Suprapubic skin (tissue), 4 donors: ENCODE measurements at regions not wholly inside any gene's neighbourhood (a gene's known extent, or its start where the extent isn't known, plus 50 kb on each side); places are given as distances from the start of the nearest gene placed in this dataset.

Source experiments
- CTCF ChIP-seq, 2 donors: fragments of 200-600 bp in 1 of 2; fragments of 450-650 bp in 1 of 2; sonication (generic) in 1 of 2; IDR thresholded peaks; one replicate each; pipeline ENCODE4 v1.5.1; 2016 to 2019; ENCODE audit warnings: antibody characterized with exemption in 2 of 2, mild to moderate bottlenecking in 1 of 2, moderate library complexity in 1 of 2
- EP300 ChIP-seq: sonication (generic); formaldehyde crosslinking; IDR thresholded peaks from one replicate; pipeline ENCODE4 v1.6.1; 2017; ENCODE audit warnings: antibody characterized with exemption
- POLR2A ChIP-seq, 2 donors: fragments of 450-650 bp; IDR thresholded peaks; one replicate each; pipeline ENCODE4 v1.6.1; 2017; ENCODE audit warnings: antibody characterized with exemption in 2 of 2, mild to moderate bottlenecking in 2 of 2, moderate library complexity in 2 of 2
- POLR2AphosphoS5 ChIP-seq, 3 donors: sonication (generic); formaldehyde crosslinking; IDR thresholded peaks; one replicate each; pipeline ENCODE4 v1.6.1; 2017; ENCODE audit warnings: antibody characterized with exemption in 3 of 3

GRCh38 chrX:147811803-147812202 is 99.9 kb upstream of the FMR1 start:
- TF ChIP-seq CTCF (IDR thresholded peaks at IDR 0.05) (no peak), EP300 (no peak), POLR2A (IDR thresholded peaks at IDR 0.05) (no peak), POLR2AphosphoS5 (IDR thresholded peaks at IDR 0.05) (no peak)
